ENCODE measurements at regions not wholly inside any gene's neighbourhood (a gene's known extent, or its start where the extent isn't known, plus 50 kb on each side); places are given as distances from the start of the nearest gene placed in this dataset.

DNA sequence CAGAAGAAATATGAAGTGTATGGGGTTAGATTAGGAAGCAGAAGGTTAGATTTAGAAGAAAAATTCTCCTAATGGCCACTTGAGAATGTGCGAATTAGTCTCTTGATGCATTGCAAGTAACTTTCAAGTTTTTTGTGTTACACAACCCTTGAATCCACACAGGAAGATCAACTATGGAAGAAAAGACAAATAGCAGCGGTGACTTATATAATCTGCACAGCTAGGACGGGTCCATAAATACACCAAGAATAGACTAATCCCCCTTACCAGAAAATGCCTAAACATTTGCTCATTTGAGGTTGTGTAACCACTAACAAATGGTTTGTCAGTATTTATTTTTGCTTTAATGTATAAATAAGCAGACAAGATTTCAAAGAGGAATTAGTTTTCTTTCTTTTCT is 182.6 kb downstream of the TGFB2 start:
- no peak for DNase-seq

DNA sequence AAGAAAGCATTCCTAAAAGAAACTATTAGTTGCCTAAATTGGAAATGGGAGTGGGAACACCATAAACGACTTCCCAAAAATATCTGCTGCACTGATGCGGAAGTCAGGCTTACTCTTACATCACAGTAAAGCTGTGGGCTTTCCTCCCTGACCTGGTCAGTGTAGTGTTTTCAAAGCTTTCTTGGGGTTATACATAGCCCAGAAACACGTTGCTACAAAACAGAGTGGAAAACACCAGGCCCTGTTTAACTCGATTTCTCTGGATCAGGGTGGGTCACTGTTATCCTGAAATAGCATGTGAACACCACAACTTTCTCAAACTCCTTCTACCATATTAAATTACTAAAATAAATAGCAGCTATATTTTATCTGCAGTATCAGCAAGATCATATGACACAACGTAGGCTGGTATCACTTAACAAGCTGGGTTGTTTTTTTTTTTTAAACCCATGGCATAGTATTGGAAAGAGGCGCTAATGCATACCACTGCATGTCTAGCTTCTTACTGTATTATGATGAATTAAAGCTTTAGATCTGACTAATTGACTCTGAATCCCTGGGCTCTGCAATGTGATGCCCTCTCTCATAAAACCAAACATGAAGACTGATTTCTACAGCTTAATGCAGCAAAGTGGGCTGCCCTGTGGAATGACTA is 184.6 kb downstream of the TGFB2 start:
- DNase-seq = no peak

DNA sequence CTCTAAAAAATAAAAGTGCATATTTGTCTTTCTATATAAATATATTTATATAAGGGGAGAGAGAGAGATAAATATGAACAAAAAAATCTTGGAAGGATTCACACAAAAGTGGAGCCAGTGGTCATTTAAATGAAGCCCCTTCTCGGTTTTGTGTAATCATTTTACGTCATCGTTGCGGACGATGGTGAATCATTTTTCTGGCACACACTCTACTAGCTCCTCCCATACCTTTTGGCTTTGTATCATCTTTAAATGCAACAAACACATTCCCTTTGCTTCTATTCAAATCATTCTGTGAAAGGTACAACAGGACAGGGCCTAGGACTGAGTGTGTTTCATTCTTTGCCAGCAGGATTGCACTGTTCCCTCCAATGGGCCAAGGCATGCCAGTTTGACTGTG is 186.8 kb downstream of the TGFB2 start:
- DNase-seq = no peak

DNA sequence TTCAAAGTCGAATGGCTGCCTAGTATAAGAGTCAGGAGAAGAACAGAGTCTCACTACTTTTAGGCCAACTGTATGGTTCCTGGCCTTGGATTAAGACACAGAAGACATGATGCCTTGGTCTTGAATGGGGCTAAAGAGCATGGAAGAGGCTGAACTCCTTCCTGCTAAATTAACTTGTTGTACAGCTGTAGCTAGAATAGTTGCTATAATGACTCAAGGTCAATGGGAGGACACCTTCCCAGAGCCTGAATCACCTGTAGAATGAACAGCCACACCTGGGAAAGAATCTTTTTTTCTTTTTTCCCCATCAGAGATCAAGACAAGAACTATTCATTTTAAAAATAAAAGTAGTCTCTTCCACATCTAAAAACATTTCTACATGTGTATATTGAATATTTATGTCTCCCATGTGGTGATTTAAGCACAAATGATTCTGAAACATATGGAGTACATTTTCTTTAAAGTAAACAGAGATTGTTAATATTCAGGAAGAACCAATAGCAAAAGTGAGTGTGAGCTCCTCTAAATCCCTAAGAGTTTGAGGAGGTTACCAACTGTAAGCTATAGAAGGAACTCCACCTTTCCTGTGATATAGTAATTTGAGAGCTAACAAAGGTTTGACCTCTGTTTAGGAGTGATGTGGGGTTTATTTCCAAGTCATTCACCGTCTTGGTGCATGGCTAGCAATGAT is 191.3 kb downstream of the TGFB2 start:
- no peak for DNase-seq

DNA sequence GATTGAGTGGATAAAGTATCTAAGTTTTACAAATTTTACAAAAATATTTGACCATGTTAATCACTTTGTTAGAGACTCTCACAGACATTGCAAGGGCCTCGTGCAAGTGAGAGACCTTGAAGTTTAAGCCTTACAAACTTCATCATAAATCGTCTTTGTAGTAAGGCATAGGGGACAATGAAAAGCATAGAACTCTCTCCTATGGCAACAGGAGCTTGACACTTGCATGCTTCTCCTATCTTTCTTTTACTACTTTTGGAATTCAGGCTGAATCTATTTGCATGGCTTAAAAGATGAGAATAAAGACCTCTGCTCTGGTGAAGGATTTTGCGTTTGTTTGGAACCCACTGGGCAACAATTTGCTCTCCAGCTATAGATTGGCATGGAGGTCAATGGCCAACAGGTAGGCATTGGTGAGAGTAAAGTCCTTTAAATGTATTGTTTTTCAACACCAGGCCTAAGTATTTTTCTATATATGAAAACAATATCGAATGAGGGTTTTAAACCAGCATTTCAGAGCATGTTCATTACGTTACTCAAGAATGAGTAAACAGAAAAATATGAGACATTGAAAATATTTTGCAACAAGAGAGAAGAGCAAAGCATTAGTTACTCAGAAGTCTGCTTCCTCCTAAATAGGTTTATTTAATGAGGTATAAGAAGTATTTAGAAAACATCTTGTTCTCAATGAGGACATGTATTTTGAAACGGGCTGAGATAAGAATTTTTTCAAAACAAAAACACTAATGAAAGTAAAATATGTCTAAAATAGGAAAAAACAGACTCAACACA is 192.2 kb downstream of the TGFB2 start:
- no peak for DNase-seq

DNA sequence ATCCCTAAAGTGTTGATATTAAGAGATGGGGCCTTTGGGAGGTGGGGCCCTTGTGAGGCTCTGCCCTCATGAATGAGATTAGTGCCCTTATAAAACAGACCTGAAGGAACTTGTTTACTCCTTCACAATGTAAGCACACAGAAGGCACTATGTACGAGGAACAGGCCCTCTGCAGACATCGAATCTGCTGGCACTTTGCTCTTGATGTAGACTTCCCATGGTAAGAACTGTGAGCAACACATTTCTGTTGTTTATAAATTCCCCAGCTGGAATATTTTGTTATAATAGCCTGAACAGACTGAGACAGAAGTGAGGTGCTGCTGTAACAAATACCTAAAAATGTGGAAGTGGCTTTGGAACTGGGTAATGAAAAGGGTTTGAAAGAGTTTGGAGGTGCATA is 193.2 kb downstream of the TGFB2 start:
- no peak for DNase-seq

DNA sequence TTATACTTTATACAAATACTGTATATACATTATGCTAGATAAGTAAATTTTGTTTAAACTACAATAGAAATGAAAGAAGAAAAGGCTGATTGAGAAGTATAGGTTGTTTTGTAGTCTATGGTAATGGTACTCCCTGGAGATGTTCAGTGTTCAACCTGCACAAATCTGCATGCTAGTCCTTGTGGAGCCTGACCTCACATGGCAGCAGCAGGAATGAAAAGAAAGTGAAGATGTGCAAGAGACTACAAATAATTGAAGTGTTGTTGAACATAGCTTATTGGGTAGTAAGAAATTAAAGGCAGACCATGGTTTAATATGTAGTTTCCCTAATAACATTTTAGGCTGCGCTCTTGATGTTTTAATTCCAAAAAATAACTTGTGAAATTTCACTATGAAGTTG is 201.2 kb downstream of the TGFB2 start:
- no peak for DNase-seq

DNA sequence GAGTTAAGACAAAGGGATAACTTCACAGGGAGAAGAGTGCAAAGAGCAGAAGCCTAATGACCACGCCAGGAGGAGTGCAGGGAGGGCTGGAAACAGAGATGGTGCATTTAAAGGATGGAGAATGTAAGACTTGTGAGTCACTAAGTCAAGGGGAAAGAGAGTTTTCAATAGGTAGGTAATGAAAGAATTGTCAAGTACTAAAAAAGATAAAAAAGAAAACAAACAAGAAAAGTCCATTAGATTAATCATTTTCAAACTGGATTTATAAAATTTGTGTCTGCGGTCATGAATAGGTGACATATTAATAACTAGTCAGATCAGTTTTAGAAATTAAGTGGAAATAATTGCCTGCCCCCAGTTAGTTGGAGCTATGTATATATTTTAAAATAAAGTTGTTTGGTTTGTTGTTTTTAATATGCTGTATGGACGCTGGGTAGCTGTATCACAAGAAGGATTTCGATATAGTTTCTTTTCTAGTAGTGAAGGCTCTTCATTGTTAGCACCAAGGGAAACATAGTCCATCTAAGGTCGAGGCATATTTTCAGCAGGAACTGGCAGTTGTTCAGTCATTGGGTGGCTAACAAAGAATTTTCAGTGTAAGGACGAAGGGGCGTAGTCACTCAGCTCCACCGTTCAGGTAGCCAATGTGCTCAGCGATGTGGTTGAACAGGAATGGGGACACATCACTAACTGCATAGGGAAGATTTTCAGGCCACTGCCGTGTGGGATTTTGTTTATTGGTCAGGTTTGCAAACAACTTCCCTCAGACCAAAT is 203.0 kb downstream of the TGFB2 start:
- DNase-seq = no peak

DNA sequence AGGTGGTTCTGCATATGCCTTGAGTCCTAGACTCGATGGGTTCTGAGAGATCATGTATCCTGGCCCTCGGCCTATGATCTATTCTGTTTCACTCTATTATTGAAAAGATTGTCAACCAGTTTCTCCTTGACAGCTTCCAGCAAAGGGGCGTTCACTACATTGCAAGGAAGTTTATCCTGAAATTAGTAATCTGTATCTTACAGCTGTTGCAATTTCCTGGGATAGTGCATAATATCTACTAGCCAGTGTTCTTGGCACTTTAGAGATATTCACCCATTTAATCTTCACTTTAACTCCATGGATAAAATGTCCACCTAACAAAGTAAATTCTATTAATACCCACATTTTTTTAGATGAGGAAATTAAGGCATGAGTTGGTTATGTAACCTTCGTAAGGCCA is 203.6 kb downstream of the TGFB2 start:
- no peak for DNase-seq

DNA sequence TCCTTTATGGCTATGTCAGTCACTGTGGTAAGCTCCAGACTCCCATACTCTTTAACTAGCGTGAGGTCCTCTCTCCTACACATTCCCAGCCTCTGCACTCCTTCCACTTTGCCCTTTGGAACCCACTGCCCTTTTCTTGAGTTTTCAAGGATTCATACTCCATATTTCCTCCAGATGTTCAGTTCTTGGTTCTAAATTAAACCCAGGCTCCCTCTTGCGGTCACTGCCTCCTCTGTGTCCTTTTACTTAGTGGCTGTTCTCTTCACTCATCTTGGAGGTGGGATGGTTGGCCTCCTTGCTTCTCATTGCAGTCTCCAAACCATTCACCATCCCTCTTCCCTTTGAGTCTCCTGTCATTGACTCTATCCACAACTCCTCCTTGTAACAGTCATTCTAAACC is 208.1 kb downstream of the TGFB2 start:
- DNase-seq = no peak

DNA sequence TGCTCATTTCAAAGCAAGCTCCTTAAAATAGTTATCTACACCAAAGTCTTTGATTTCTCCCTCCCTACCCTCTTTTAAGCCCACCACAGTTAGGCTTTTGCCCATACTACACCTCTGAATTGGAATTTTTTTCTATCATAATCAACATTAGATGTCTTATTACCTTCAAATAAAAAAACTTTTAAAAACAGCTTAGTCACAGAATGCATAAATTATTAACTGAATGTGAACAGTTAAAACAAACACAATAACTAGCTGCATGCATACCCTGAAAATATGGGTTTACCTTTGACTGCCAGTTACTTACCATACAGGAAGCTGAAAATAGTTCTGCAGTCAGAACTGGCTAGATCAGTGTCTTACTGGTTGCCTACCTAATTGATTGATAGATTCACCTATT is 210.9 kb downstream of the TGFB2 start:
- no peak for DNase-seq

DNA sequence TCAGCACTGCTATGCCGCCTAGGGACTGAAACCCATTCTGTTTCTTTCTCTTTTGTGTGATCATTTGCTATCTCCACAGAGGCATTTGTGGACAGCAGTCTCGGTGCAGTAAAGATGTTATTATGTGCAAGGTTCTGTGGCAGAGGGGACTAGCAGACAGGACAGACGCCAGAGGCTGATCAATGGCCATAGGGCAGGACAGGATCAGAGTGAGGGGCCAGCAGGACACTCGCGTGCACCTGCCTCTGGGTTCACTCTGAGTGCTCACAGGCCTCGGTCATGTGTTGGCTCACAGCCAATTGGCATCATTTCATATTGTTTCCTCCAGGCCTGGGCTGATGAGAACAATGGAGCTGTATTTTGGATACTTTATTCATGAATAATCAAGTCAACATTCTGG is 212.6 kb downstream of the TGFB2 start:
- DNase-seq = no peak

DNA sequence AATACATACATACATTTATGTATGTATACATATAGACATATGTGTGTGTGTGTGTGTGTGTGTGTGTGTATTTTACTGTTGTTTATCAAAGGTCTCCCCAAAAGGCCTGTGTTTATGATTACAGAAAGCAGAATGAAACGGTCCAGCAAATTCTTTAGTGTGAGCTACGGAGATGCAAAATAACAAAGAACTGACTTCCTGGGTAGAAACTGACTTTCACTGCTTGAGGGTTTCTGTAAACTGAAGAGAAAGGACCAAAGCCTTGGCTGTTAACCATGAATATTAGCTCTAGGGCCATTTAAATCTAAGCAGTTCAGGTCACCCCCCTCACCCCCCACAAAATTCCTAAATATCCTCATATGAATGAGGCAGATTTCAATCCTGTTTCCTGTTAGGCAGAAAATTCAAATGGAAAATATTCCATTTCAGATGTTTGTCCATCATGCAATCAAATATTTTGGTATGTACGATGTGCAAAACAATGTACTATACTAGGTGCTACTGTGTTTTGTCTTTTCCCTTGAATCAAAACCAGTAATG is 213.2 kb downstream of the TGFB2 start:
- no peak for DNase-seq

DNA sequence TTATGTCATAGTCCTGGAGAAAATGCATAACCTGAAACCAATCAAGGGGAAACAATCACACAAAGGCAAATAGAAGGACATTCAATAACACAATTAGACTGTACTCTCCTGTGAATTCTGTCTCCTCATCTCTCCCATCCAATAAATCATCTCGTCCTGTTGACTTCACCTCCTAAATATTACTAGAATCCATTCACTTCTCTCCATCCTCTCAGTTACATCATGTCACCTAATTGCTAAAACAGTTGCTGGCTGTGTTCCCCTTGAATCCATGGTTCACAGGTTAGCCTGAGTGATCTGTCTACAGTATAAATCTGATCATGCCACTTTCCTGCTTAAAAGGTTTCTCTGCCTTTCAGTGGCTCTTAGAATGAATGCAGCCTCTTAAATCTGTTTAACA is 220.2 kb downstream of the TGFB2 start:
- DNase-seq = no peak

DNA sequence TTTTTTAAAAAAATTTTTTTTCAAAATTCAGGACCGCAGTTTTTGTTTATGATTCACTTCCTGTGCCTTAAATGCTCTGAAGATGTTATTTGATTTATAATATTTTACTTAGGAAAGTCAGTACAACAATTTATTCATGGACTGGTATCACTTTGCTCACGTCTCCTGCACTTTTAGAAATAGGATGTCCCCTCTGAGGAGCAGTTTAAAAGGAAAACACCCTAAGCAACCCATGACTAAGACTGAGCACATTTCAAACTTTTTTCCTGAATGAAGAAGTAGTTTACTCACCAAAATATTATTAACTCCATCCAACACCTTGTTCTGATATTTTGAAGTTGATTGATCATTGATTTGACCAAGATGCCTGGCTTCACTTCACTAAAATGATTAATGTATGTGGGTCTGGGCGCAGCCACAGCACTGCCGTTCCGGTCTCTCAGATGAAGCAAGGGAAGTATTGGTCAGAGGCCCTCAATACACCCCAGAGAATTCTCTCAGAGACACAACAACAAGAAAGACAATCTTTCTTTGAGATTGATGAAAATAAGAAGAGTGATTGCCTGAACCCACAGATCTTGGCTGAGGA is 223.9 kb downstream of the TGFB2 start:
- DNase-seq = no peak

DNA sequence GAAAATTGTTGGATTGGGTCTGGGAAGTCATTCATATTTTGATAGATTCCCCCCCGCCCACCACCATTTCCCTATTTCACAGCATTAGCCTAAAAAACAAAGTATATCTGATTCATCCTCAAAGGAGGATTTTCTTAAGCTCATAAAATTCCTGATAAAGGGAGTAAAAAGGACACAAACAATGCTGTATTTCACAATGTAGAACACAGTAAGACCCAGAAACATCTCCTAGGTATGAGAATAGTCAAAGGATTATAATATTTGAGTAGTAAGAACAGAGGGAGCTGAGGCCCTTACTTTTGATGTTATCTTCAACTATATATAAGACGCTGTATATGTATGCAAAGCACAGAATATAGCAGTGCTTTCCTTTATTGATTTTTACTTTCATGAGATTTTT is 225.3 kb downstream of the TGFB2 start:
- DNase-seq = no peak

DNA sequence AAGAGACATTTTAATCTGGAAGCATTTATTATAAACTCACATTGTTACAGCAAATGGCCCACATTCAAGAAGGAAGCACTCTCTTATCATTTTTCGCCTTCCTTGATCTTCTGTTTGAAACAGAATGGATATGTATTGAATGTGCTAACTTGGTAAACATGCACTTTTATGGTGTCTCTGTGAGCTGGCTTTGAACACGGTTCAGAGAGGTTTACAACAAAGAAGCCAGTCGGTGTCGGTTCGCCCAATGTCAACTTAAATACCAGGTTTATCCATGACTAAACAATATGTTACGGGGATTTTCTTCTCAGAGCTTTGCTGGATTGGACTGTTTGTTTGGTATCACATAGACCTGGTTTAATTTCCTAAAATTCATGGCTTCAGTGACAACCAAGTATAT is 226.4 kb downstream of the TGFB2 start:
- DNase-seq = no peak

DNA sequence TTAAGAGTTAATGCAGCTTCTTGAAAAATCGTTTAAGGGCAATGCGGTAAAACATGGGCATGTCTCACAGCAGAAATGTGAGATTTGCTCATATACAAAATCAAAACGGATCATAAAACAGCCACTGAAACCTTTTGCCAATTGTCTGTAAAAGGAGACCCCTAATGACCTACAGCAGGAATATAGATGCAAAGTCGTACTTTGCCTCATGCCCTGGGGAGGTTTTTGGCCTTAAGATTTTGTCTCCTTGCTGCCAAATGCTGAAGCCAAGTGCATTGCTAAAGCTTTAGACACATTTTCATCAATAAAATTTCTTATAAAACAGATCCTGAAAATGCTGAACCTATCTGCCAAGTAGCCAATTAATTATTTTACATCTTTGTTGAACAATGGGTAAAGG is 226.9 kb downstream of the TGFB2 start:
- DNase-seq = no peak

DNA sequence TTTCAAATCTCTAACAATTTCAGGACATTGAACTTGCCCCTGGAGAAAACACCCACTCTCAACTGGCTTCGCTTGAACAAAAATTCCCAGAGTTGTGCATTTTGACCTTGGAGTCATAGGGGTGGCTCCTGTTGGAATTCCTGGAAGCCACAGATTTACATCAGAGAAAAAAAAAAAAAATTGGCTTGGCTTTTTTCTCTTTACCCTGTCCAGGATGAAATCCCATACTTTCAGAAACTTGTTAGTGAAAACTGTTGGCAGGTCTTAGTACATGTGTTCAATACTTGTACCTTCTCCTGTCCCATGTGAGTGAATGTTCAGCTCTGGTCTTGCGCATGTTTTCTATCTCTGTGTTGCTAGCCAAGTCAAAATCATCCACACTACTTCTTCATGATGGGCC is 228.8 kb downstream of the TGFB2 start:
- DNase-seq = no peak

DNA sequence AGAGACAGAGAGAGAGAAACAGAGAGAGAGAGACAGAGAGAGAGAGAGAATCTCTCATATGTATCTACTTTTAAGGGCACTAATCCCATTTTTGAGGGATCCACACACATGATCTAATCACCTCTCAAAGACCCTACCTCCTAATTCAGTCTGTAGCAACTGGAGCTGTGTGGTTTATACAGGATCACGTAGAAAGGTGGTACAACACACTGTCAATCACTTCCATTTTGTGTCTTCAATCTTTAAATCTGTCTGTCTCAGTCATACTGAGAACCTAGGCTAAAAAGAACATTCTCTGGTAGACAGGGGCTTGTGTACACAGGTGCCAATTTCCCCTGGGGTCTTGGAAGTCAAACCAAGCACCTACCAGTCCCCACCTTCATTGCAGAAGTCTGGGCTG is 229.9 kb downstream of the TGFB2 start:
- no peak for DNase-seq

DNA sequence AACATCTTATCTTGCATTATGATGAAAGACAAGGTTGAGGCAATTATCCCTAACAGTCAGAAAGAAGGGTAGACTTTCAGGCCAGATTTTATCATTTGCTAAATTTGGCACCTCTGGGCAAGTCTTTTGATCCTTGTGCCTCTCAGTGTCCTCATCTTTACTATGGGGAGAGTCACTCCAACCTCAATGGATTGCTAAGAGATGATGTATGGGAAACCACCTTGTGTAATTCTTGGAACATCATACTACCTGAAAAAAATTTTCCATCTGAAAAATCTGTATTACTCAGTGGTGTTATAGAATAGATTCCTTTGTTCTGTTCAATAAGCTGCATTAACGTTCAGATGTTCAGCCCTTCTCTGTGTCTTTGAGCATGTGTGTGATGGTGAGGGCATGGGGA is 230.7 kb downstream of the TGFB2 start:
- DNase-seq = no peak

DNA sequence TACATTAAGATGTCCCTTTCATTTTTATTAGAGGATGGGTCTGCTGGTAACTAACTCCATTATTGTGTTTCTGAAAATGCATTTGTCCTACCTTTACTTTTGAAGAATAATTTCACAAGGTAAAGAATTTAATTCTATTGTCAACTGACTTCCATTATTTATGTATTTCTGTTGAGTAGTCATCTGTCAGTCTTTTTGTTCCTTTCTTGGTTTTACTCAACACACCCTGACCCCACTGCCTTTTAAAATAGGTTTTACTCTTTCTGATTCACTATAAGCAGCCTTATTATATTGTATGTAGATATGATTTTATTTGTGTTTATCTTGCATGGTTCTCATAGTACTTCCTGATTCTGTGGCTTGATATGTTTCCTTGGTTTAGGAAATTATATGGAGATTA is 237.5 kb downstream of the TGFB2 start:
- no peak for DNase-seq

Measured in SIG-M5 (cell line).